H9 (cell line): ENCODE measurements at regions not wholly inside any gene's neighbourhood (a gene's known extent, or its start where the extent isn't known, plus 50 kb on each side); places are given as distances from the start of the nearest gene placed in this dataset.

Source experiments
- DNase-seq: peaks from one replicate; pipeline ENCODE4 v3.0.0-alpha.2; 2017
- H2AFZ ChIP-seq: one replicate; pipeline ENCODE4 v1.6.1; 2013; ENCODE audit warnings: mild to moderate bottlenecking, low read length, control low read depth, moderate library complexity
- H2AK5ac ChIP-seq: 2 replicates; pipeline ENCODE4 v1.6.1; 2013; ENCODE audit warnings: low read length, control low read depth, mixed read lengths; ENCODE audit not compliant: insufficient read length
- H2BK120ac ChIP-seq: one replicate; pipeline ENCODE4 v1.6.1; 2013; ENCODE audit warnings: low read depth, mild to moderate bottlenecking, low read length, control low read depth, inconsistent platforms; ENCODE audit not compliant: poor library complexity, severe bottlenecking
- H2BK12ac ChIP-seq: 2 replicates; pipeline ENCODE4 v1.6.1; 2013; ENCODE audit warnings: low read length, control low read depth, mixed read lengths, low read depth; ENCODE audit not compliant: insufficient read length
- H2BK15ac ChIP-seq: 2 replicates; pipeline ENCODE4 v1.6.1; 2013; ENCODE audit warnings: low read depth, low read length, control low read depth
- H2BK20ac ChIP-seq: one replicate; pipeline ENCODE4 v1.6.1; 2013; ENCODE audit warnings: low read depth, mild to moderate bottlenecking, low read length, control low read depth, inconsistent platforms; ENCODE audit not compliant: poor library complexity, severe bottlenecking
- H2BK5ac ChIP-seq: 2 replicates; pipeline ENCODE4 v1.6.1; 2013; ENCODE audit warnings: low read length, control low read depth, mixed read lengths; ENCODE audit not compliant: insufficient read length
- H3K14ac ChIP-seq: 2 replicates; pipeline ENCODE4 v1.6.1; 2013; ENCODE audit warnings: low read length, control low read depth; ENCODE audit not compliant: insufficient read depth
- H3K18ac ChIP-seq: 2 replicates; pipeline ENCODE4 v1.6.1; 2013; ENCODE audit warnings: low read depth, mild to moderate bottlenecking, mixed read lengths, low read length, control low read depth; ENCODE audit not compliant: insufficient read length
- H3K23ac ChIP-seq: 2 replicates; pipeline ENCODE4 v1.6.1; 2013; ENCODE audit warnings: low read length, control low read depth, mixed read lengths, low read depth; ENCODE audit not compliant: insufficient read length
- H3K23me2 ChIP-seq: 2 replicates; pipeline ENCODE4 v1.6.1; 2013; ENCODE audit warnings: low read depth, mild to moderate bottlenecking, mixed read lengths, low read length, control low read depth; ENCODE audit not compliant: insufficient read length, poor library complexity, severe bottlenecking
- H3K27ac ChIP-seq: 2 replicates; pipeline ENCODE4 v1.5.1; 2013; ENCODE audit warnings: low read length, control low read depth, mixed read lengths, low read depth; ENCODE audit not compliant: insufficient read length
- H3K27me3 ChIP-seq: 2 replicates; pipeline ENCODE4 v1.6.1; 2013; ENCODE audit warnings: low read length, control low read depth, inconsistent platforms; ENCODE audit not compliant: insufficient read depth
- H3K4ac ChIP-seq: 2 replicates; pipeline ENCODE4 v1.6.1; 2013; ENCODE audit warnings: low read depth, mild to moderate bottlenecking, control low read depth, inconsistent platforms, low read length, moderate library complexity
- H3K4me1 ChIP-seq: 2 replicates; pipeline ENCODE4 v1.6.1; 2013; ENCODE audit warnings: low read length, control low read depth, inconsistent platforms; ENCODE audit not compliant: insufficient read depth
- H3K4me2 ChIP-seq: 2 replicates; pipeline ENCODE4 v1.6.1; 2013; ENCODE audit warnings: low read length, control low read depth, mixed read lengths; ENCODE audit not compliant: insufficient read length, insufficient read depth
- H3K56ac ChIP-seq: 2 replicates; pipeline ENCODE4 v1.6.1; 2013; ENCODE audit warnings: low read depth, mild to moderate bottlenecking, mixed read lengths, low read length, control low read depth; ENCODE audit not compliant: insufficient read length
- H3K79me1 ChIP-seq: 2 replicates; pipeline ENCODE4 v1.6.1; 2013; ENCODE audit warnings: low read depth, mild to moderate bottlenecking, moderate library complexity, low read length, control low read depth, inconsistent platforms; ENCODE audit not compliant: insufficient read depth, poor library complexity, severe bottlenecking
- H3K79me2 ChIP-seq: 2 replicates; pipeline ENCODE4 v1.6.1; 2013; ENCODE audit warnings: low read length, control low read depth, inconsistent platforms; ENCODE audit not compliant: insufficient read depth
- H3K9ac ChIP-seq: 2 replicates; pipeline ENCODE4 v1.6.1; 2013; ENCODE audit warnings: low read length, control low read depth, mixed read lengths; ENCODE audit not compliant: insufficient read length; ENCODE audit errors: extremely low read depth
- H3K9me3 ChIP-seq: one replicate; pipeline ENCODE4 v1.6.1; 2013; ENCODE audit warnings: low read depth, low read length, inconsistent platforms; ENCODE audit not compliant: control insufficient read depth
- H3T11ph ChIP-seq: one replicate; pipeline ENCODE4 v1.6.1; 2013; ENCODE audit warnings: mild to moderate bottlenecking, low read length, control low read depth, inconsistent platforms
- H4K20me1 ChIP-seq: one replicate; pipeline ENCODE4 v1.6.1; 2013; ENCODE audit not compliant: control insufficient read depth, insufficient read length, insufficient read depth
- H4K5ac ChIP-seq: 2 replicates; pipeline ENCODE4 v1.6.1; 2013; ENCODE audit warnings: low read depth, mild to moderate bottlenecking, mixed read lengths, low read length, control low read depth; ENCODE audit not compliant: insufficient read length
- H4K8ac ChIP-seq: replicated peaks from 2 replicates; pipeline ENCODE4 v1.6.1; 2013; ENCODE audit warnings: low read length, control low read depth, mixed read lengths, low read depth; ENCODE audit not compliant: insufficient read length
- H4K91ac ChIP-seq: 2 replicates; pipeline ENCODE4 v1.6.1; 2013; ENCODE audit warnings: low read depth, mild to moderate bottlenecking, moderate library complexity, mixed read lengths, low read length, control low read depth; ENCODE audit not compliant: insufficient read length
- H3K27ac Mint-ChIP-seq, 3 experiments: 2 replicates in 2 of 3; 3 replicates in 1 of 3; pipeline ENCODE4 v1.8.0; 2020 to 2021; ENCODE audit warnings: mixed read lengths in 3 of 3, mild to moderate bottlenecking in 1 of 3, moderate library complexity in 1 of 3
- H3K27me3 Mint-ChIP-seq: 2 replicates; pipeline ENCODE4 v1.8.0; 2021; ENCODE audit warnings: low read depth, mild to moderate bottlenecking, moderate library complexity, mixed read lengths
- H3K36me3 Mint-ChIP-seq, 3 experiments: 2 replicates in 2 of 3; 3 replicates in 1 of 3; pipeline ENCODE4 v1.8.0; 2020 to 2021; ENCODE audit warnings: low read depth in 3 of 3, mixed read lengths in 3 of 3; ENCODE audit not compliant: insufficient read depth in 1 of 3
- H3K4me1 Mint-ChIP-seq, 2 experiments: 2 replicates each; pipeline ENCODE4 v1.8.0; 2020; ENCODE audit warnings: mixed read lengths in 2 of 2
- H3K4me3 Mint-ChIP-seq, 2 experiments: 2 replicates in 1 of 2; 3 replicates in 1 of 2; pipeline ENCODE4 v1.8.0; 2020 to 2021; ENCODE audit warnings: mild to moderate bottlenecking in 2 of 2, mixed read lengths in 2 of 2, moderate library complexity in 1 of 2
- H3K9me3 Mint-ChIP-seq, 2 experiments: 2 replicates in 1 of 2; 3 replicates in 1 of 2; pipeline ENCODE4 v1.8.0; 2020; ENCODE audit warnings: mild to moderate bottlenecking in 2 of 2, mixed read lengths in 2 of 2, moderate library complexity in 1 of 2
- WGBS: extraction: QIAGEN DNeasy Blood & Tissue Kit; methylation state at CpG from one replicate; pipeline ENCODE4 v1.1.7; 2013; ENCODE audit warnings: missing lambda C conversion rate, low lambda C conversion rate, mixed read lengths; ENCODE audit not compliant: insufficient read length; ENCODE audit errors: extremely low coverage; 5-methylcytosine and 5-hydroxymethylcytosine counted together
- TF ChIP-seq, protein P1 (sequence below): fragments of 200-600 bp; sonication (generic); conservative IDR thresholded peaks from 3 replicates; pipeline ENCODE4 v1.8.0; 2021; ENCODE audit warnings: antibody characterized with exemption, mild to moderate bottlenecking

DNA sequence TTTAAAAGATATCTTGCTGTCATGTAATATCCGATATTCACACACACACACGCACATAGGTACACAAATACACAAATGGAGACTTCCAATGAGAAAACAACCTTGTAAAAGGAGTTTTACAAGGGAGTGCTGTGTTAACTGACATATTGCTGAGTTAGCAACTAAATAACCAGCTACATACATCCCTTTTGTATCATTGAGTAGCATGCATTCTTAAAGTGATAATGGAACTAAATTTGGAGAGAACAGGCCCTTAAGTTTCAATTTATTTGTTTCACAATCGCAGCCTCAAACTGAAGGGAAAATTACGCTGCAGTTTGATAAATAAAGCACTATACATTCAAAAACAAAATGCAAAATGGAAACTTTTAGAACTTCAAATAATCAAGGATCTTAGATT lies 1046.0 kb upstream of the NR2F2 start:
- WGBS: no CpG with 5 or more reads among the region's 4 CpGs
- no peak overlapping the region for H4K5ac ChIP-seq
- H3K4me3 Mint-ChIP-seq: no peak overlapping the region
- no peak overlapping the region for H4K8ac ChIP-seq
- no peak overlapping the region for H2BK12ac ChIP-seq
- no peaks in the 10 kb centered on the region for H4K20me1 ChIP-seq
- H3K4me1 ChIP-seq: no peaks in the 10 kb centered on the region
- H3K36me3 Mint-ChIP-seq: no peaks in the 10 kb centered on the region
- no peaks in the 10 kb centered on the region for H3K9me3 ChIP-seq
- H3K4ac ChIP-seq: no peak overlapping the region
- no peak overlapping the region for H3K14ac ChIP-seq
- H3K27ac Mint-ChIP-seq: no peak overlapping the region
- H3K27ac ChIP-seq: no peak overlapping the region
- no peak overlapping the region for H2BK5ac ChIP-seq
- no peak overlapping the region for H3K23ac ChIP-seq
- no peak overlapping the region for H2AFZ ChIP-seq
- no peak overlapping the region for H3K9ac ChIP-seq
- H3K4me2 ChIP-seq: no peak overlapping the region
- no peak overlapping the region for H2BK120ac ChIP-seq
- no peak overlapping the region for H2BK15ac ChIP-seq
- TF ChIP-seq, protein P1, sequence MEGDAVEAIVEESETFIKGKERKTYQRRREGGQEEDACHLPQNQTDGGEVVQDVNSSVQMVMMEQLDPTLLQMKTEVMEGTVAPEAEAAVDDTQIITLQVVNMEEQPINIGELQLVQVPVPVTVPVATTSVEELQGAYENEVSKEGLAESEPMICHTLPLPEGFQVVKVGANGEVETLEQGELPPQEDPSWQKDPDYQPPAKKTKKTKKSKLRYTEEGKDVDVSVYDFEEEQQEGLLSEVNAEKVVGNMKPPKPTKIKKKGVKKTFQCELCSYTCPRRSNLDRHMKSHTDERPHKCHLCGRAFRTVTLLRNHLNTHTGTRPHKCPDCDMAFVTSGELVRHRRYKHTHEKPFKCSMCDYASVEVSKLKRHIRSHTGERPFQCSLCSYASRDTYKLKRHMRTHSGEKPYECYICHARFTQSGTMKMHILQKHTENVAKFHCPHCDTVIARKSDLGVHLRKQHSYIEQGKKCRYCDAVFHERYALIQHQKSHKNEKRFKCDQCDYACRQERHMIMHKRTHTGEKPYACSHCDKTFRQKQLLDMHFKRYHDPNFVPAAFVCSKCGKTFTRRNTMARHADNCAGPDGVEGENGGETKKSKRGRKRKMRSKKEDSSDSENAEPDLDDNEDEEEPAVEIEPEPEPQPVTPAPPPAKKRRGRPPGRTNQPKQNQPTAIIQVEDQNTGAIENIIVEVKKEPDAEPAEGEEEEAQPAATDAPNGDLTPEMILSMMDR: no peak
- no peak overlapping the region for H2BK20ac ChIP-seq
- H3K9me3 Mint-ChIP-seq: no peaks in the 10 kb centered on the region
- no peaks in the 10 kb centered on the region for H3K27me3 ChIP-seq
- H3K56ac ChIP-seq: no peak overlapping the region
- no peak for DNase-seq
- H3K79me1 ChIP-seq: no peaks in the 10 kb centered on the region
- H3K27me3 Mint-ChIP-seq: peaks cover 2% of the 10 kb centered on the region
- peaks cover 6% of the 10 kb centered on the region for H3K23me2 ChIP-seq
- H3K79me2 ChIP-seq: no peaks in the 10 kb centered on the region
- no peak overlapping the region for H3T11ph ChIP-seq
- no peak overlapping the region for H2AK5ac ChIP-seq
- H3K18ac ChIP-seq: no peak overlapping the region
- H4K91ac ChIP-seq: no peak overlapping the region
- peaks cover 37 to 39% of the 10 kb centered on the region in 2 experiments for H3K4me1 Mint-ChIP-seq
